ENCODE measurements at regions not wholly inside any gene's neighbourhood (a gene's known extent, or its start where the extent isn't known, plus 50 kb on each side); places are given as distances from the start of the nearest gene placed in this dataset.

GRCh38 chr1:83734420-83734819, 264.5 kb downstream of the TTLL7 start:
- TF ChIP-seq CTCF (IDR thresholded peaks at IDR 0.05), result no peak
- no peak for TF ChIP-seq POLR2AphosphoS5 (IDR thresholded peaks at IDR 0.05)
- TF ChIP-seq POLR2A (IDR thresholded peaks at IDR 0.05; ENCODE audit: low read depth), result no peak
- TF ChIP-seq EP300 (IDR thresholded peaks at IDR 0.05), result no peak
